ENCODE measurements at regions not wholly inside any gene's neighbourhood (a gene's known extent, or its start where the extent isn't known, plus 50 kb on each side); places are given as distances from the start of the nearest gene placed in this dataset.
A peak's percentile ranks its signal among the peaks of the same experiment; 100 is the strongest.

- no peak for DNase-seq (ENCODE audit: low read depth in 2 of 2)
Observed at GRCh38 chr1:207971331-207972219, 60.6 kb upstream of the CD34 start.

DNA sequence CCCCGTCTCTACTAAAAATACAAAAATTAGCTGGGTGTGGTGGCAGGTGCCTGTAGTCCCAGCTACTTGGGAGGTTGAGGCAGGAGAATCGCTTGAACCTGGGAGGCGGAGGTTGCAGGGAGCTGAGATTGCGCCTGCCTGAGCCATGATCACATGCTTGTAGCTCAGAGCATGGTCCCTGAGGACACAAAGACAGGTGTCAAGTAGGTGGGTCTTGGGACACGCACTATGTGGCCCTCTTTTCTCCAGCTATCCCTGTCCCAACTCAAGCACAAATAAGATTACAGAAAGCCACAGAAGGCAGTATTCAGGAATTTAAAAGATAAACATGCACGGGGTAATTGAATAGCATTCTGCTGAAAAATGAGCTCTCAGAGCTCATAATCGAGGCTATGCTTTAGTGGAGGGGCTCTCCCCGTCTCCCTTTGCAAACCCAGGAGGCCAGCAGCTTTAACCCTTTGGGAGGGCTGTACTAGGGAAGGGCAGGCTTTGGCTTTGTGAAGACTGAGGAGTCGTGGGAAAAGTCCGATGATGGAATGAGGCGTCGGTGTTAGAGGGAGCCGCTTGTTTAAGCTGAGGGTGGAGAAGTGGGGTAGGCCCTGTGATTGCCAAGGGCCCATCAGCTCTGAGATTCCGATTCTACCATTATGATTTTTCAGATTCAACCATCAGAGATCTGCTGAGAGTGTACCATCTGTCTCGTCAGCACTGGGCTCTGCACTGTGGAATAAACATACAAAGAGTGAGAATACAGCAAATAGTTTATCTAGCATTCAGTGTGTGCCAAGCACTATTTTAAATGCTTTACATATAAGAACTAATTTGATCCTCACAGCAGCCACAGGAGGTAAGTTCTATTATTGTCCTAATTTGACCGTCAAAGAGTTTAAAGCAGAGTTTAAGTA lies 59.7 kb upstream of the CD34 start:
- no peak for DNase-seq (ENCODE audit: low read depth in 2 of 2)

DNA sequence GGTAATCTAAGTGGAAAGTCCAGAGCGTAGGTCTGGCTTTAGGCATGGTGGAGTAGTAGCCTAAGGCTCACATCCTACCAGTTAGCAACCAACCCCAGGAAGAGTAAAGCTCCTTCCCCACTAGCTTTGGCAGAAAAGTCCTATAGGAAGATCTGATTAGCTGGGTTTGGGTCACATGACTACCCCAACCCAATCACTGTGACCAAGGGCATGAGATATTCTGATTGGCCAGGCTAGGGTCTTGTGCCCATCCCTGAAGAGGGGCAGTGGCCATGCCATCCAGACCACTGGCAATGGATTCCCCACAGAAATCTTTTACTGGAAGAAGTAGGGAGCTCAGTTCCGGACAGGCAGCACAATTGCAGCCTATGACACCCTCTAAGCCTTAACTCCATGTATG lies 58.6 kb upstream of the CD34 start:
- DNase-seq (ENCODE audit: low read depth in 2 of 2), result no peak

- DNase-seq (ENCODE audit: low read depth in 2 of 2), result no peak
Observed at GRCh38 chr1:207968521-207969009, 57.6 kb upstream of the CD34 start.

DNA sequence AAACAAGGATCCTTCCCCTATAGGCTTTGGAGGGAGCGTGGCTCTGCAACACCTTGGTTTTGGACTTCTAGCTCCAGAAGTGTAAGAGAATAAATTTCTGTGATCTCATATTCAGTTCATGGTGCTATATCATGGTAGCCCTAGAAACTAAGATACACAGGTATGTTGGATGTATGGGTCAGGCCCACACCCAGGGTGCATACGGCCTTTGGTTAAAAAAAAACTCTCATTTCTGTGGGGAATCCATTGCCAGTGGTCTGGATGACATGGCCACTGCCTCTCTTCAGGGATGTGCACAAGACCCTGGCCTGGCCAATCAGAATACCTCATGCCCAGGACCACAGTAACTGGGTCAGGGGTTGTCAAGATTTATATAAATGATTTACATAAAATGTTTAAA lies 56.8 kb upstream of the CD34 start:
- DNase-seq (ENCODE audit: low read depth in 2 of 2), result no peak

DNA sequence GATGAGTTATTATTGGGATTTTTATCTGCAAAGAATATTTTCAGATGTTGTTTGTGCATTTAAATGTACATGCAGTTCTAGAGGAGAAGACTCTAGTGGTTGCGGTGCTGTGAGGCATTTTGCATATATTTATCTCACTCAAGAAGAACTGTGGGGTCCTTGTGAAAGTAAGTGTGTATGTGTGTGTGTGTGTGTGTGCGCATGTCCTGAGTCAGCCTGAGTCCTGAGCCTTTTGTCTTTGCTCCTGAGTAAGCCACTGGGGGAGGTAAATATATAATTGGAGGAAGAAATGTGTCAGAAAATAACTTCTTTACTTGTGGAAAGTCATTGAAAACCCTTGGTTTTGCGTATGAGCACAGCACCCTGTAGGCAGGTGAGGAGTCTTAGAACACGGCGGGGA lies 55.6 kb upstream of the CD34 start:
- DNase-seq (ENCODE audit: low read depth in 2 of 2), result no peak

GRCh38 chr1:207965392-207966387 lies 54.8 kb upstream of the CD34 start:
- DNase-seq (ENCODE audit: low read depth in 2 of 2), result no peak

GRCh38 chr1:207964195-207964966 lies 53.5 kb upstream of the CD34 start:
- no peak for DNase-seq (ENCODE audit: low read depth in 2 of 2)

- peak; percentile 41 to 76 for DNase-seq (ENCODE audit: low read depth in 2 of 2)
Observed at GRCh38 chr1:207963427-207964194, 52.7 kb upstream of the CD34 start.

- DNase-seq (ENCODE audit: low read depth in 2 of 2), result no peak
Observed at GRCh38 chr1:207962716-207963426, 51.9 kb upstream of the CD34 start.
